GM12891 (cell line): ENCODE measurements at regions not wholly inside any gene's neighbourhood (a gene's known extent, or its start where the extent isn't known, plus 50 kb on each side); places are given as distances from the start of the nearest gene placed in this dataset.

Experiments used
- DNase-seq: peaks from one replicate; pipeline ENCODE4 v3.0.0; 2011; ENCODE audit warnings: low spot score; ENCODE audit not compliant: insufficient read length
- FAIRE-seq: peaks from 2 replicates; lab custom pipeline; 2011; peaks lifted over from hg19 to GRCh38; lab: Jason Lieb, UNC
- PAX5 ChIP-seq: IDR thresholded peaks from 2 replicates; pipeline ENCODE4 v1.6.1; 2011; ENCODE audit warnings: low read length, moderate library complexity, mild to moderate bottlenecking; ENCODE audit not compliant: insufficient read depth, severe bottlenecking
- POLR2A ChIP-seq: IDR thresholded peaks from 2 replicates; pipeline ENCODE4 v1.6.1; 2011; ENCODE audit warnings: low read depth, low read length, control low read depth
- POLR2AphosphoS5 ChIP-seq: IDR thresholded peaks from 2 replicates; pipeline ENCODE4 v1.6.1; 2011; ENCODE audit warnings: low read depth, low read length, control low read depth
- POU2F2 ChIP-seq: IDR thresholded peaks from 2 replicates; pipeline ENCODE4 v1.6.1; 2011; ENCODE audit warnings: low read depth, mild to moderate bottlenecking, control low read depth, low read length, moderate library complexity
- SPI1 ChIP-seq: IDR thresholded peaks from 2 replicates; pipeline ENCODE4 v1.6.1; 2011; ENCODE audit warnings: low read depth, low read length, control low read depth
- TAF1 ChIP-seq: IDR thresholded peaks from 2 replicates; pipeline ENCODE4 v1.6.1; 2011; ENCODE audit warnings: low read depth, low read length, control low read depth

DNA sequence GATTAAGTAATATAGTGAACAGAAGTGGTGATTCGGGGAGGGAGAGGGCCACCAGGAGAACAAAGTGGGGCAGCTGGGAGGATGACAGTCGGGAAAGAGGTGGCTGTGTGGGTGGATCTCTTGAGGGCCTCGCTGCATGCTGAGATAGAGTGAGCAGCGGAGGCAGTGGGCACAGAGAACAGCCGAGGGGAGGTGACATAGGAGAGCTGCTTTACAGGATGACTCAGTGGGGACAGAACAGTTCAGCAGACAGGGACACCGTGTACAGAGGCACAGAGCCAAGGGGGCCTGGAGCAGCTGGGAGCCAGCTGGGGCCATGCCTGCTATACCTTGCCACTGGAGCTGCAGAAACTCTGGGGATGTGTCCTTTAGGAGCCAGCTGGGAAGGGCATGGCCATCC, 273.9 kb downstream of the GADD45G start:
- no peak for FAIRE-seq
- TF ChIP-seq PAX5 (no peak), POU2F2 (no peak), SPI1 (no peak), POLR2A (no peak), TAF1 (no peak), POLR2AphosphoS5 (no peak)
- no peak for DNase-seq

DNA sequence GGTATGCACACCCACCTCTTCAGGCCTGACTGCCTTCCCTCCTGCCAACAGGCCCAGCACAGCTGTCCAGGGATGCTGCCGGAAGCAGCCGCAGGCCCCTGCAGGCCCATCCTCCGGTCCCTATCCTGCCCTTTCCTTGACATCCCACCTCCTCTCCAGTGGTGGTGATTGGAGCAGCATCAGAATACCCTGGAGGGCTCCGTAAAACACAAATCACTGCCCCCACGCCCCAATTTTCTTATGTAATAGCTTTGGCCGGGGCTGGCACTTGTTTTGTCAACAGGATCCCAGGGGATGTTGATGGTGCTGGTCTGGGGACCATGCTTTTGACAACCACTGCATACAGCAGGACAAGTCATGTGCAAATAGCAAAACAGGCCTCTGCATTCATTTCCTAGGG, 274.5 kb downstream of the GADD45G start:
- no peak for TF ChIP-seq PAX5
- no peak for TF ChIP-seq POU2F2
- no peak for TF ChIP-seq SPI1
- no peak for TF ChIP-seq POLR2A
- TF ChIP-seq POLR2AphosphoS5 = no peak
- TF ChIP-seq TAF1 = no peak
- no peak for DNase-seq
- FAIRE-seq = no peak

DNA sequence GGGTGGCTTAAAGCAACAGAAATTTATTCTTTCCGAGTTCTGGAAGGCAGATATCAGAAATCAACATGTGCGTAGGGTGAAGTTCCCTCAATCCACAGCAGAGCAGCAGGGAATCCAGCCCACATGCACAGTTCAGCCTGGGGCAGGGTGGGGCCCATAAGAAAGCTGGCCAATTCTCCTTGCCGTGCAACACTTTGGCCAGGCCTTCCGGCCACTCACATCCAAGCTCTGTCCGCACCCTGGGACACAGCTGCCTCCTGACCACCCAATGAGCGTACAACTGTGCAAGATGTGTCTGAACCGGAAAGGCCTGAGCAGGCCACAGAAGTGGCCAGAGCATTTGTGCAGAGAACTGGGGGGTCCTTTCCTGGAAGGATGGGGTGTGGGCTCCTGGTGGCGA, 274.9 kb downstream of the GADD45G start:
- DNase-seq = no peak
- FAIRE-seq = no peak
- TF ChIP-seq POLR2A (no peak), PAX5 (no peak), POU2F2 (no peak), TAF1 (no peak), SPI1 (no peak), POLR2AphosphoS5 (no peak)

DNA sequence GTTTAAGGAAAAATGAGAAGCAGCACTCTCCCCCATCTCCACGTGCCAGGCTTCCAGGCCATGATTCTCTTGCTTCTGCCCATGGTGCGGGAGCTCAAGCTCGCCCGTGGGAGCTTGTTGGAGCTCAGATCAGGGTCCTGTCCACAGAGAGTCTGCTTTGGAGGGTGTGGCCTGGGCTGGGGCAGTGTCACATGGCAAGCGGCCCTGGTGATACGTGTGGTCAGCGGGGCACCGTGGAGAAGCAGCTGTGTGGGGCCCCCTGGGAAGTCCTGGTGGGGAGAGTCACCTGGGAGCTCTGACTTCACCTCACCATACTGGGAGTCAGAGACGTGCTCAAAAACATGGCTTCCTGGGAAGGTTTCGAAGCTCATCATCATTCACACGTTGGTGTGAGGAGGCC, 275.3 kb downstream of the GADD45G start:
- DNase-seq (no peak), FAIRE-seq (no peak)
- no peak for TF ChIP-seq POLR2A
- no peak for TF ChIP-seq SPI1
- no peak for TF ChIP-seq POU2F2
- no peak for TF ChIP-seq PAX5
- TF ChIP-seq TAF1 = no peak
- TF ChIP-seq POLR2AphosphoS5 = no peak

DNA sequence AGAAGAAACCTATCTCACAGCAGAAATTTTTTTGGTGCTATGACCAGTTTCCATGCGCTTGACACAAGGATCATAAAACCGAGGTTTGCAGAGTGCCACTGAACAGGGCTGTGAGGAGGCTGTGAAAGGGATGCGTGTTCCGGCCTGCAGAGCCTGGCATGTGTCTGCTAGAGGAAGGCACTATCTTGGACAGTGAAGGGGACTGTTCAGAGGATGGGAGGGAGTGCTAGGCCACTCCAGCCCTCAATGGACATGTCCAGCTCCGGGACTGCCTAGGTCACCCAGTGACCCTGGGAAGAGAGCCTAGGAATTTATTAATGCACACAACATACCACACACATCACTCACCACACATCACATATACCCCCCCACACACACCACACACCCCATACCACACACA, 275.9 kb downstream of the GADD45G start:
- FAIRE-seq = no peak

DNA sequence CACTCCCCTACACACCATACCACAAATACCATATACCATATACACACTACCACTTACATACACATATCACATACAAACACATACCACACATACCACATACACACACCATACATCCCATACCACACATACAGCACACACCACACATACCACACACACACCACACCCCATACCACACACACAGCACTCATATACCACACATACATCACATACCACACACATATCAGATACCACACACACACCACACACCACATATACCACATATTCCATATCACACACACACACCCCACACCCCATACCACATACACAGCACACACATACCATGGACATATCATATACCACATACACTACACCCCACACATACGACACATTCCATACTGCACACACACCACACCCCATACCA, 276.6 kb downstream of the GADD45G start:
- no peak for FAIRE-seq
- no peak for DNase-seq
- no peak for TF ChIP-seq SPI1
- no peak for TF ChIP-seq PAX5

More for the DNA sequence above, 275.9 kb downstream of the GADD45G start:
- no peak for TF ChIP-seq PAX5
- TF ChIP-seq POLR2A = no peak
- no peak for TF ChIP-seq TAF1
- TF ChIP-seq POU2F2 = no peak
- TF ChIP-seq SPI1 = no peak
- TF ChIP-seq POLR2AphosphoS5 = no peak
- DNase-seq = no peak

DNA sequence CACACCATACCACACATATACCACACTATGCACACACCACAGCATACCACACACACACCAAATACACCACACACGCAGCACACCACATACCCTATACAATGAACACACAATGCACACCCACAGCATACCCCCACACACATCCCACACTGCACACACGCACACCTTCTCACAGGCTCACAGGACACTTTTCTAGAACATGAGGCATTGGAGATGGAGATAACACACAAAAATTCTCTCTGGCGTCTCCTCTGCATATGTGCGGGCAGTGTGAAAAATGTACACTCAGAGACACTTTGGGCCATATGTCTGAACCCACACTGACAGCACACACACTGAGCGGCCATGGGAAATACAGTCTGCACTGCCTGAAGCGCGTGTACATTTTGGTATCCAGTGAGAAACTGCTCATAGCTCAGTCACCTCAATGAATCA, 278.1 kb downstream of the GADD45G start:
- TF ChIP-seq POU2F2 = no peak
- TF ChIP-seq TAF1 = no peak
- TF ChIP-seq SPI1 = no peak
- TF ChIP-seq PAX5 = no peak
- TF ChIP-seq POLR2A = no peak
- TF ChIP-seq POLR2AphosphoS5 = no peak

DNA sequence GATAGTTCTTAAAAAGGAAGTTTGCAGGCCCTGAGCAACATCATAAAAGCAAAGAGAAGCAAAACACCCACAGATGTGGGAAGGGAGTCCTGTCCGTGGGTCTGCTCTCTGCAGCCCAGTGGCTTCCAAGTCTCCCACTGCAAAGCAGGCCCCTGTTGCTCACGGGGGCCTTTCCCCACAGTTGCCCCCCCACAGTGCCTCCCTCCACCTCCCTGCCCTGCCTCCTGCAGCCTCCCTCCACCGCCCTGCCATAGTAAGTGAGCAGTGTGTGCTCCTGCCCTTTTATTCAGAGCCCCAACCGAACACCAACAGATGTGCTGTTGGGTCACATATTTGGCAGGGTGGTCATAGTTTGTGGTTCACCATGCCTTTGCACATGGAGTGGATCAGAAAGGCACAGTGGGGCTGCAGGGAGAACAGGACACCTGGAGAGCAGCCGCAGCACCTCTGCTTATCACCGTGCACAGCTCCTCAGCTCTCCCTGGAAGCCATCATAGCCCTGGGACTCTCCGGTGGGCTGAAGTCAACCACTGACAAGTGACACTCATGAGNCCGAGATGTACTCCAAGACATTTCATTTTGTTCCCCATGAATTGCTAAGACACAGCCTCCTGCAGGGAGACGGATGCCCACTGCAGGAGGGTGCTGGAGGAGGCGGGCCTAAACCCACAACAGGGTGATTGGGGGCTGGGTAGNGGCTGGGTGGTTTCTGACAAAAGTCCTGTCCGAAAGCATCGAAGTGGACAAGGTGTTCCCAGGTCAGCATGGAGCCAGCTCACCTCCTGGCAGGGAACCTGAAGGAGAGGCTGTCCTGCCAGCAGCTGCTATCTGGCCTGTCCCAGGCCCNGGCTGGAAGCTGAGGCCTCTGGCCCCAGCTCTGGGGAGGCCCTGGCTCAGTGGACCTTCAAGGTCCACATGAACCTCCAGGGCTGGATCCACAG, 278.9 kb downstream of the GADD45G start:
- TF ChIP-seq POU2F2 (no peak), TAF1 (no peak), SPI1 (no peak), POLR2AphosphoS5 (no peak), POLR2A (no peak)
- FAIRE-seq (no peak), DNase-seq (no peak)

More for the DNA sequence above, 278.1 kb downstream of the GADD45G start:
- FAIRE-seq (no peak), DNase-seq (no peak)

DNA sequence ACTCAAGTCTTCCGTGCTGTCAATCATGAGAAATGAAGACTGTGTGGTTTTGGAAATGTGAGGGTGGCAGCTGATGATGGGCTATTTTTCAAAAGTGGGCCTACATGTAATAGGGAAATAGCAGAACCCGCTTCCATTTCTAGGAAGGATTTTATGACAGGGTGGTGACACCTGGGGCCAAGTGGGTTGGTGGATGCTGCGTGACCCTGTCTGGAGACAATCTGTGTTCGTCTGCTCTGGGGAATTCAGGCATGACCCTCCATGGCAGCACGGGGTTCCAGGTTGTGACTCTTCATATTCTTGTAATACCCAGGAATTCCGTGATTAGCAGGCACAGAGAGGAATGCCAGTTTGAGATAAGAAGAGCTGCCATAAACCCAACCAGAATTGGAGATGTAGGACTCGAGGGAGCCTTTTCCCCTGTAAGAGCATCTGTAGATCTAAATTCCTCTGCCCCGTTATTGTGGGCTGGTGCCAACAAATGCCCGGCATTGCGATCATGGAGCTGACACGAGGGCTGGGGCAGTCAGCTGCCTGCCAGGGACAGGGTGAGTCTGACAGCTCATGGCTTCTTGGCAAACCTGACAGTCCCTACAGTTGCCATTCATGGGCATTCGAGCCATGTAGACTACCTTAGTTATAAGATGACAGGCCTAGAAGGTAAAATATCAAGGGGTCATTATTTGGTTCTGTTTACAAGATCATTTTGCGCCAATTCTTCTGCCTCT, 279.7 kb downstream of the GADD45G start:
- FAIRE-seq = no peak
- no peak for DNase-seq
- TF ChIP-seq POU2F2 = no peak
- no peak for TF ChIP-seq SPI1
- no peak for TF ChIP-seq POLR2A
- TF ChIP-seq POLR2AphosphoS5 = no peak
- TF ChIP-seq TAF1 = no peak
